ENCODE measurements at regions not wholly inside any gene's neighbourhood (a gene's known extent, or its start where the extent isn't known, plus 50 kb on each side); places are given as distances from the start of the nearest gene placed in this dataset.

DNA sequence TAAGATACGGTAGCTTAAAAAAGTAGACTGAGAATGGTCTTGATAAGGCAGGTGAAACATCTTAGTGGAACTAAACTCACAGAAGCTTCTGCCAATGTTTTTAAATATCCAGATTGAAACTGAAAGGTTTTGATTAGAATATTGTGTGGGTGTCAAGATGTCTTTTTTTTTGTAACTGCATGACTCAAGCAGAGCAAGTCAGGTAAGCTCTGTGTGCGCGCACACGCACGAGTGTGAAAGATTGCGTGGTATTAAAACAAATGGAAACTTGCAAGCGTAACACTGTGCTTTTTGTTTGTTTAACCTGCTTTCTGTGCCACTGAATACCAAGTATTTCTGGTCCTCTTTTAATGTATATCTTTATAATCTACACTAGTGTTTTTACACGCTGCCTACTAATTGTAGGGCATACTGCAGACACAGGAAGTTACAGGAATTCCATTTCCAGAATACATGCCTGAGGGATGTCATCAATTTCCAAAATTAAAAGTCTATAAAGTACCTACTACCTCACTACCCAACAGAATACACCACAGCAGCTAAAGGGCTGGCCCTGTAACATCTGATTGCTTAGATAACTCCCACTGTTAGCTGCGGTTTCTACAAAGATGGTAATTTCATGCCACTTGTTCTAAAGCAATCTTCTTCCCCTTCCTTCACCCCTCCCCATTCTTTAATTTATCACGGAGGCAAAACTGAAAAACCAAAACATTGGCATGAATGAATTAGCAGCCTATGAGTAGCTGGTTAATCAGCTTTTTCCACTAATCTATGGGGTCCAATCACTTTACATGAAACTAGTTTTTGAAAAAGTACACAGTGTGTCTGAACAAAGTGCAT, 472.8 kb downstream of the SHQ1 start:
- Mint-ChIP-seq H3K27me3 (ENCODE audit: unreplicated experiment) (no peaks in the 10 kb centered on the region), H3K27ac (ENCODE audit: unreplicated experiment) (no peak overlapping the region), H3K9me3 (ENCODE audit: unreplicated experiment) (no peaks in the 10 kb centered on the region), H3K4me3 (ENCODE audit: unreplicated experiment) (no peak overlapping the region), H3K36me3 (ENCODE audit: unreplicated experiment) (peaks cover 28% of the 10 kb centered on the region), H3K4me1 (ENCODE audit: unreplicated experiment) (peaks cover 36% of the 10 kb centered on the region)
- TF ChIP-seq, protein P1, sequence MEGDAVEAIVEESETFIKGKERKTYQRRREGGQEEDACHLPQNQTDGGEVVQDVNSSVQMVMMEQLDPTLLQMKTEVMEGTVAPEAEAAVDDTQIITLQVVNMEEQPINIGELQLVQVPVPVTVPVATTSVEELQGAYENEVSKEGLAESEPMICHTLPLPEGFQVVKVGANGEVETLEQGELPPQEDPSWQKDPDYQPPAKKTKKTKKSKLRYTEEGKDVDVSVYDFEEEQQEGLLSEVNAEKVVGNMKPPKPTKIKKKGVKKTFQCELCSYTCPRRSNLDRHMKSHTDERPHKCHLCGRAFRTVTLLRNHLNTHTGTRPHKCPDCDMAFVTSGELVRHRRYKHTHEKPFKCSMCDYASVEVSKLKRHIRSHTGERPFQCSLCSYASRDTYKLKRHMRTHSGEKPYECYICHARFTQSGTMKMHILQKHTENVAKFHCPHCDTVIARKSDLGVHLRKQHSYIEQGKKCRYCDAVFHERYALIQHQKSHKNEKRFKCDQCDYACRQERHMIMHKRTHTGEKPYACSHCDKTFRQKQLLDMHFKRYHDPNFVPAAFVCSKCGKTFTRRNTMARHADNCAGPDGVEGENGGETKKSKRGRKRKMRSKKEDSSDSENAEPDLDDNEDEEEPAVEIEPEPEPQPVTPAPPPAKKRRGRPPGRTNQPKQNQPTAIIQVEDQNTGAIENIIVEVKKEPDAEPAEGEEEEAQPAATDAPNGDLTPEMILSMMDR (IDR thresholded peaks at IDR 0.05), result no peak
- DNase-seq (ENCODE audit: extremely low spot score, unreplicated experiment), result no peak

DNA sequence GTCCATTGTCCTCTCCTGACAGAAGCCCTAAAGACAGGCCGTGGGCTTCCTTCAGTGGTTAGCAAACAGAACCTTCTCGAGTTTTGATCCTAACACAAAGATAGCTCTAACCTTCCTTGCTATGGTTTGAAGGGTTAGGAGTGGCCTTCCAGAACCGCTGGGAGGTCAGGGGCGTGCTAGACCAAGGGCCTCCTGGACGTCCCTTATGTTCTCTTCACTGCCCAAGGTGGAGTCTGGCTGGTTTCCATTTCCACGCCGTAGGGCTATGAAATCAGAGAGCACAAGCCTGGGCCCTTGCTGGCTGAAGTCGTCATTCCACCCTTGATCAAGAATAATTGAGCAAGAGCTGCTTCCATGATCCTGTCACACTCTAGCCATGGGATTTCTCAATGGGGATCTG, 475.1 kb downstream of the SHQ1 start:
- TF ChIP-seq, protein P1 (IDR thresholded peaks at IDR 0.05), result no peak
- Mint-ChIP-seq H3K4me3 (ENCODE audit: unreplicated experiment) (no peak overlapping the region), H3K36me3 (ENCODE audit: unreplicated experiment) (peaks cover 20% of the 10 kb centered on the region), H3K9me3 (ENCODE audit: unreplicated experiment) (no peaks in the 10 kb centered on the region), H3K4me1 (ENCODE audit: unreplicated experiment) (peaks cover 15% of the 10 kb centered on the region), H3K27me3 (ENCODE audit: unreplicated experiment) (no peaks in the 10 kb centered on the region), H3K27ac (ENCODE audit: unreplicated experiment) (no peak overlapping the region)
- DNase-seq (ENCODE audit: extremely low spot score, unreplicated experiment), result no peak

DNA sequence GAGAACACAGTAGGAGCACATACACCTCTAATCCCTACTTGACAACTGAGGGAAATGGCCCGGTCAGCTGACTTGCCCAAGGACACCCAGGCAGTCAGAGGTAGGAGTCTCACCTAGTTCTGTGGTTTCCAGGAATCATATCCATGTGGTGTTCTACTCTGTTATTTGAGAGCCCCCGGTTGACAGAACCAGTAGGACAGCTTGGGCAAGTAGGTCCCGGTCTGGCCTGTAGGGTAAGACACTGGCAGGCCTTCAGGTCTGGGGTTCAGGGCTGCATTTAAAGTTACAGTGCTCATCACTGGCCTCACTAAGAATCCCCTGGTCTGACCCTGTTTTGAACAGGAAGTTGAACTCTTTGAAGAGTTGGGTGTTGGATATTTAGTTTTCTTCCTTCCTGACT, 476.1 kb downstream of the SHQ1 start:
- Mint-ChIP-seq H3K4me1 (ENCODE audit: unreplicated experiment) (peaks cover 13% of the 10 kb centered on the region), H3K27me3 (ENCODE audit: unreplicated experiment) (no peaks in the 10 kb centered on the region), H3K27ac (ENCODE audit: unreplicated experiment) (no peak overlapping the region), H3K4me3 (ENCODE audit: unreplicated experiment) (no peak overlapping the region), H3K9me3 (ENCODE audit: unreplicated experiment) (no peaks in the 10 kb centered on the region), H3K36me3 (ENCODE audit: unreplicated experiment) (peaks cover 18% of the 10 kb centered on the region)
- no peak for DNase-seq (ENCODE audit: extremely low spot score, unreplicated experiment)
- TF ChIP-seq, protein P1 (IDR thresholded peaks at IDR 0.05), result no peak

DNA sequence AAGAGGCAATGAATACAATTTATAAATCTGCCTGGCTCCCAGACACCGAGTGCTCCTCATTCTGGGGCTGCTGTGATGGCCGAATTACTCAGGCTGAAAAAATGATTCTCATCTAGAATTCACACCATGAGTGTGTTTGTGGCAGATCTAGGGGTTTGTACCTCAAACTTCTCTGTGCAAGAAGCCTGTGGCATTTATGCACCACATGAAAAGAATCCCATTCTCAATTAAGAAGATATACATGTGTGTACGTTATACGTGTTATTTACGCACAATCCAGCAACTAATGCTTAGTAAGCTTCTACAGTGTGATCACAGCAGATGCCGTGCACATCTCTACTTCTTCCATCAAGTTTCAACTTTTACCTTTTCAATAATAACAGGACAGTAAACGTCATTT, 476.8 kb downstream of the SHQ1 start:
- Mint-ChIP-seq H3K4me1 (ENCODE audit: unreplicated experiment) (peaks cover 8% of the 10 kb centered on the region), H3K36me3 (ENCODE audit: unreplicated experiment) (peaks cover 18% of the 10 kb centered on the region), H3K27ac (ENCODE audit: unreplicated experiment) (no peak overlapping the region), H3K9me3 (ENCODE audit: unreplicated experiment) (no peaks in the 10 kb centered on the region), H3K27me3 (ENCODE audit: unreplicated experiment) (no peaks in the 10 kb centered on the region), H3K4me3 (ENCODE audit: unreplicated experiment) (no peak overlapping the region)
- no peak for DNase-seq (ENCODE audit: extremely low spot score, unreplicated experiment)
- TF ChIP-seq, protein P1 (IDR thresholded peaks at IDR 0.05), result no peak

DNA sequence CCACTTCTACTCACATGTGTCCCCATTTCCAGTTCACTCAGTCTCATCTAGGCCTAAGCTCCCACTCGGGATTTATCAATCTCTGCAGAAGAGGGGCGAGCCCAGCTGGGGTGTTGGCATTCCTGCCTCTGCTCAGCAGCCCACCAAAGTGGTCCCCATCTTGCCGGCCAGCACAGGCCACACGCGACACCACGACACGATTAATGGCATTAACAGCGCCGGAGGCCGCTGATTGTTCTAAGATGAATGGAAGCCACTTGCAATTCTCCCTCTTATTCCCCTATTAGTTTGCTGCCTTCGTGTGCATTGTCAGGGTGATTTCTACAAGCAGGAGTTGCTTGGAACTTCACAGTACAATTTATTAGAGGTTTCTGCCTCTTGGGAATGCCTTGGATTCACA, 477.3 kb downstream of the SHQ1 start:
- Mint-ChIP-seq H3K4me1 (ENCODE audit: unreplicated experiment) (peaks cover 6% of the 10 kb centered on the region), H3K27me3 (ENCODE audit: unreplicated experiment) (no peaks in the 10 kb centered on the region), H3K27ac (ENCODE audit: unreplicated experiment) (no peak overlapping the region), H3K36me3 (ENCODE audit: unreplicated experiment) (peaks cover 15% of the 10 kb centered on the region), H3K4me3 (ENCODE audit: unreplicated experiment) (no peak overlapping the region), H3K9me3 (ENCODE audit: unreplicated experiment) (no peaks in the 10 kb centered on the region)
- TF ChIP-seq, protein P1 (IDR thresholded peaks at IDR 0.05), result no peak
- no peak for DNase-seq (ENCODE audit: extremely low spot score, unreplicated experiment)

All from osteocyte (in vitro differentiated cells).